GM23338 (cell line): ENCODE measurements at regions not wholly inside any gene's neighbourhood (a gene's known extent, or its start where the extent isn't known, plus 50 kb on each side); places are given as distances from the start of the nearest gene placed in this dataset.

Source experiments
- ATAC-seq: fragments of 200-7000 bp; cut with Tn5 transposase; 3 replicates; pipeline ENCODE4 v1.9.1; 2020
- DNase-seq: peaks from one replicate; pipeline ENCODE4 v3.0.0-alpha.2; 2015; ENCODE audit warnings: low spot score
- H2AFZ ChIP-seq: fragments of 200-600 bp; sonication (generic); 2 replicates; pipeline ENCODE4 v1.8.0; 2016; ENCODE audit warnings: antibody characterized with exemption, mild to moderate bottlenecking, moderate library complexity
- H3F3A ChIP-seq: fragments of 200-600 bp; sonication (generic); replicated peaks from 2 replicates; pipeline ENCODE4 v1.8.0; 2017; ENCODE audit warnings: antibody characterized with exemption, mixed run types, low read depth
- H3K27ac ChIP-seq: fragments of 200-600 bp; sonication (generic); 2 replicates; pipeline ENCODE4 v1.6.1; 2016; ENCODE audit warnings: low read depth
- H3K27me3 ChIP-seq: fragments of 200-600 bp; sonication (generic); 2 replicates; pipeline ENCODE4 v1.8.0; 2016; ENCODE audit warnings: mild to moderate bottlenecking, mixed run types, moderate library complexity; ENCODE audit not compliant: insufficient read depth
- H3K36me3 ChIP-seq: fragments of 200-600 bp; sonication (generic); 2 replicates; pipeline ENCODE4 v1.8.0; 2016; ENCODE audit warnings: mild to moderate bottlenecking; ENCODE audit not compliant: insufficient read depth
- H3K4me1 ChIP-seq: fragments of 200-600 bp; sonication (generic); 2 replicates; pipeline ENCODE4 v1.8.0; 2016; ENCODE audit warnings: mild to moderate bottlenecking, moderate library complexity; ENCODE audit not compliant: insufficient read depth
- H3K4me2 ChIP-seq: fragments of 200-600 bp; sonication (generic); 2 replicates; pipeline ENCODE4 v1.7.1; 2017; ENCODE audit warnings: mixed run types
- H3K4me3 ChIP-seq: fragments of 200-600 bp; sonication (generic); 2 replicates; pipeline ENCODE4 v1.6.1; 2016; ENCODE audit warnings: mixed run types
- H3K79me2 ChIP-seq: fragments of 200-600 bp; sonication (generic); replicated peaks from 2 replicates; pipeline ENCODE4 v1.8.0; 2017; ENCODE audit warnings: mild to moderate bottlenecking; ENCODE audit not compliant: insufficient read depth
- H3K9me2 ChIP-seq: fragments of 200-600 bp; sonication (generic); 2 replicates; pipeline ENCODE4 v1.8.0; 2017; ENCODE audit not compliant: insufficient read depth
- H4K20me1 ChIP-seq: fragments of 200-600 bp; sonication (generic); replicated peaks from 2 replicates; pipeline ENCODE4 v1.8.0; 2017; ENCODE audit warnings: mild to moderate bottlenecking; ENCODE audit not compliant: insufficient read depth
- H3K27ac Mint-ChIP-seq: 2 replicates; pipeline ENCODE4 v1.8.0; 2020; ENCODE audit warnings: inconsistent platforms, mild to moderate bottlenecking, moderate library complexity, mixed read lengths
- H3K27me3 Mint-ChIP-seq: 3 replicates; pipeline ENCODE4 v1.8.0; 2022; ENCODE audit warnings: low read depth, mild to moderate bottlenecking, moderate library complexity, mixed read lengths, inconsistent platforms; ENCODE audit not compliant: insufficient read depth, poor library complexity
- H3K36me3 Mint-ChIP-seq: 3 replicates; pipeline ENCODE4 v1.8.0; 2021; ENCODE audit warnings: low read depth, mild to moderate bottlenecking, inconsistent platforms, moderate library complexity, mixed read lengths
- H3K4me1 Mint-ChIP-seq: 3 replicates; pipeline ENCODE4 v1.8.0; 2020; ENCODE audit warnings: mild to moderate bottlenecking, inconsistent platforms, mixed read lengths
- H3K4me3 Mint-ChIP-seq: 3 replicates; pipeline ENCODE4 v1.8.0; 2021; ENCODE audit warnings: moderate library complexity, mild to moderate bottlenecking, inconsistent platforms, mixed read lengths
- H3K9me3 Mint-ChIP-seq: 3 replicates; pipeline ENCODE4 v1.8.0; 2020; ENCODE audit warnings: moderate library complexity, mild to moderate bottlenecking, inconsistent platforms, mixed read lengths
- CREB1 ChIP-seq: fragments of 250-450 bp; sonication (Bioruptor Pico); IDR thresholded peaks from 2 replicates; pipeline ENCODE4 v1.5.0; 2020; ENCODE audit warnings: low read depth, mild to moderate bottlenecking, moderate library complexity
- EZH2 ChIP-seq: fragments of 200-600 bp; sonication (generic); IDR thresholded peaks from one replicate; pipeline ENCODE4 v1.8.0; 2017; ENCODE audit warnings: antibody characterized with exemption, mild to moderate bottlenecking, low read depth; ENCODE audit not compliant: unreplicated experiment
- EZH2phosphoT487 ChIP-seq: fragments of 200-600 bp; sonication (generic); IDR thresholded peaks from one replicate; pipeline ENCODE4 v1.8.1; 2018; ENCODE audit warnings: antibody characterized with exemption; ENCODE audit not compliant: unreplicated experiment
- JUNB ChIP-seq: IDR thresholded peaks from one replicate; pipeline ENCODE4 v1.6.1; 2016; ENCODE audit warnings: antibody characterized with exemption; ENCODE audit not compliant: unreplicated experiment
- NANOG ChIP-seq: IDR thresholded peaks from 2 replicates; pipeline ENCODE4 v1.6.1; 2016; ENCODE audit warnings: antibody characterized with exemption, borderline replicate concordance
- POLR2AphosphoS5 ChIP-seq: IDR thresholded peaks from 2 replicates; pipeline ENCODE4 v1.6.1; 2016; ENCODE audit warnings: antibody characterized with exemption, low read depth
- STAT1 ChIP-seq: IDR thresholded peaks from one replicate; pipeline ENCODE4 v1.6.1; 2016; ENCODE audit warnings: antibody characterized with exemption; ENCODE audit not compliant: unreplicated experiment
- ZNF114 ChIP-seq: fragments of 250-450 bp; sonication (Bioruptor Pico); IDR thresholded peaks from 2 replicates; pipeline ENCODE4 v1.5.0; 2020; ENCODE audit warnings: mild to moderate bottlenecking, moderate library complexity
- ZNF331 ChIP-seq: fragments of 250-450 bp; sonication (Bioruptor Pico); IDR thresholded peaks from 2 replicates; pipeline ENCODE4 v1.5.0; 2020; ENCODE audit warnings: low read depth, mild to moderate bottlenecking, moderate library complexity
- TF ChIP-seq, protein P1 (sequence below), 2 experiments: fragments of 200-600 bp in 1 of 2; sonication (generic) in 1 of 2; conservative IDR thresholded peaks; 2 replicates each; pipeline versions ENCODE4 v1.5.1 to v1.6.1; 2016 to 2017; ENCODE audit warnings: antibody characterized with exemption in 2 of 2, low read depth in 2 of 2, mild to moderate bottlenecking in 2 of 2, moderate library complexity in 1 of 2
- TF ChIP-seq, protein P2 (sequence below): IDR thresholded peaks from one replicate; pipeline ENCODE4 v1.6.1; 2018; ENCODE audit warnings: antibody characterized with exemption; ENCODE audit not compliant: unreplicated experiment
- TF ChIP-seq, protein P3 (sequence below): IDR thresholded peaks from 2 replicates; pipeline ENCODE4 v1.6.1; 2016; ENCODE audit warnings: antibody characterized with exemption
- TF ChIP-seq, protein P4 (sequence below): fragments of 250-450 bp; sonication (Bioruptor Pico); IDR thresholded peaks from 2 replicates; pipeline ENCODE4 v1.5.0; 2020; ENCODE audit warnings: mild to moderate bottlenecking, moderate library complexity

DNA sequence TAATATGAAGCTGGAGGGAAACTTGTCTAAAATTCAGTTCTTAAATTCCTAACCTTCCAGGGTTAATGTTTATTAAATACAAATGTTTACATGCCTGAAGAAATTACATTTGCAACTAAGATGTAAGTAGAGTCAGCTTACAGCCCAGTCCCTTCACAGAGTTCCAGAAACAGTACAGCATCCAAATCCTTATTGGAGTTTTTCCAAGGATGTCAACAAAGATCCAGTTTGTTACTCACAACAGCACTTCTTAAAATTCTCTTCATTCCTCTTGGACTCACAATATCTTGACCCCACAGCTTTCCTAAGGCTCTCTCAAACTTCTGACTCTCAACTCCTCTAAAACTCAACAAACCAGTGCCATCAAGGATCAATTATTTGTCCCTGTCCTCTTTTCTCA lies 50.1 kb upstream of the RWDD3 start:
- Histone ChIP-seq H3K27ac (no peak overlapping the region), H3K79me2 (no peaks in the 10 kb centered on the region), H3K4me1 (no peaks in the 10 kb centered on the region), H3F3A (no peaks in the 10 kb centered on the region), H3K36me3 (no peaks in the 10 kb centered on the region), H3K27me3 (no peaks in the 10 kb centered on the region), H3K9me2 (no peaks in the 10 kb centered on the region), H3K4me2 (no peak overlapping the region), H4K20me1 (no peaks in the 10 kb centered on the region; the same call in 1 of the 2 replicates), H3K4me3 (no peak overlapping the region), H2AFZ (no peak overlapping the region)
- H3K4me3 Mint-ChIP-seq, result no peak overlapping the region
- H3K36me3 Mint-ChIP-seq, result no peaks in the 10 kb centered on the region
- ATAC-seq (no peak), DNase-seq (no peak)
- H3K9me3 Mint-ChIP-seq, result no peaks in the 10 kb centered on the region
- H3K27me3 Mint-ChIP-seq, result no peaks in the 10 kb centered on the region
- no peaks in the 10 kb centered on the region for H3K4me1 Mint-ChIP-seq
- no peak overlapping the region for H3K27ac Mint-ChIP-seq
- TF ChIP-seq CREB1 (CRISPR knock-in tag), result no peak
- TF ChIP-seq POLR2AphosphoS5, result no peak
- TF ChIP-seq STAT1, result no peak
- TF ChIP-seq EZH2, result no peak
- no peak for TF ChIP-seq JUNB
- TF ChIP-seq, protein P1, sequence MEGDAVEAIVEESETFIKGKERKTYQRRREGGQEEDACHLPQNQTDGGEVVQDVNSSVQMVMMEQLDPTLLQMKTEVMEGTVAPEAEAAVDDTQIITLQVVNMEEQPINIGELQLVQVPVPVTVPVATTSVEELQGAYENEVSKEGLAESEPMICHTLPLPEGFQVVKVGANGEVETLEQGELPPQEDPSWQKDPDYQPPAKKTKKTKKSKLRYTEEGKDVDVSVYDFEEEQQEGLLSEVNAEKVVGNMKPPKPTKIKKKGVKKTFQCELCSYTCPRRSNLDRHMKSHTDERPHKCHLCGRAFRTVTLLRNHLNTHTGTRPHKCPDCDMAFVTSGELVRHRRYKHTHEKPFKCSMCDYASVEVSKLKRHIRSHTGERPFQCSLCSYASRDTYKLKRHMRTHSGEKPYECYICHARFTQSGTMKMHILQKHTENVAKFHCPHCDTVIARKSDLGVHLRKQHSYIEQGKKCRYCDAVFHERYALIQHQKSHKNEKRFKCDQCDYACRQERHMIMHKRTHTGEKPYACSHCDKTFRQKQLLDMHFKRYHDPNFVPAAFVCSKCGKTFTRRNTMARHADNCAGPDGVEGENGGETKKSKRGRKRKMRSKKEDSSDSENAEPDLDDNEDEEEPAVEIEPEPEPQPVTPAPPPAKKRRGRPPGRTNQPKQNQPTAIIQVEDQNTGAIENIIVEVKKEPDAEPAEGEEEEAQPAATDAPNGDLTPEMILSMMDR (conservative IDR thresholded peaks at IDR 0.05; ENCODE audit: low read depth in 2 of 2), result no peak
- TF ChIP-seq, protein P2, sequence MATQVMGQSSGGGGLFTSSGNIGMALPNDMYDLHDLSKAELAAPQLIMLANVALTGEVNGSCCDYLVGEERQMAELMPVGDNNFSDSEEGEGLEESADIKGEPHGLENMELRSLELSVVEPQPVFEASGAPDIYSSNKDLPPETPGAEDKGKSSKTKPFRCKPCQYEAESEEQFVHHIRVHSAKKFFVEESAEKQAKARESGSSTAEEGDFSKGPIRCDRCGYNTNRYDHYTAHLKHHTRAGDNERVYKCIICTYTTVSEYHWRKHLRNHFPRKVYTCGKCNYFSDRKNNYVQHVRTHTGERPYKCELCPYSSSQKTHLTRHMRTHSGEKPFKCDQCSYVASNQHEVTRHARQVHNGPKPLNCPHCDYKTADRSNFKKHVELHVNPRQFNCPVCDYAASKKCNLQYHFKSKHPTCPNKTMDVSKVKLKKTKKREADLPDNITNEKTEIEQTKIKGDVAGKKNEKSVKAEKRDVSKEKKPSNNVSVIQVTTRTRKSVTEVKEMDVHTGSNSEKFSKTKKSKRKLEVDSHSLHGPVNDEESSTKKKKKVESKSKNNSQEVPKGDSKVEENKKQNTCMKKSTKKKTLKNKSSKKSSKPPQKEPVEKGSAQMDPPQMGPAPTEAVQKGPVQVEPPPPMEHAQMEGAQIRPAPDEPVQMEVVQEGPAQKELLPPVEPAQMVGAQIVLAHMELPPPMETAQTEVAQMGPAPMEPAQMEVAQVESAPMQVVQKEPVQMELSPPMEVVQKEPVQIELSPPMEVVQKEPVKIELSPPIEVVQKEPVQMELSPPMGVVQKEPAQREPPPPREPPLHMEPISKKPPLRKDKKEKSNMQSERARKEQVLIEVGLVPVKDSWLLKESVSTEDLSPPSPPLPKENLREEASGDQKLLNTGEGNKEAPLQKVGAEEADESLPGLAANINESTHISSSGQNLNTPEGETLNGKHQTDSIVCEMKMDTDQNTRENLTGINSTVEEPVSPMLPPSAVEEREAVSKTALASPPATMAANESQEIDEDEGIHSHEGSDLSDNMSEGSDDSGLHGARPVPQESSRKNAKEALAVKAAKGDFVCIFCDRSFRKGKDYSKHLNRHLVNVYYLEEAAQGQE, result no peak
- TF ChIP-seq ZNF114, result no peak
- TF ChIP-seq, protein P3, sequence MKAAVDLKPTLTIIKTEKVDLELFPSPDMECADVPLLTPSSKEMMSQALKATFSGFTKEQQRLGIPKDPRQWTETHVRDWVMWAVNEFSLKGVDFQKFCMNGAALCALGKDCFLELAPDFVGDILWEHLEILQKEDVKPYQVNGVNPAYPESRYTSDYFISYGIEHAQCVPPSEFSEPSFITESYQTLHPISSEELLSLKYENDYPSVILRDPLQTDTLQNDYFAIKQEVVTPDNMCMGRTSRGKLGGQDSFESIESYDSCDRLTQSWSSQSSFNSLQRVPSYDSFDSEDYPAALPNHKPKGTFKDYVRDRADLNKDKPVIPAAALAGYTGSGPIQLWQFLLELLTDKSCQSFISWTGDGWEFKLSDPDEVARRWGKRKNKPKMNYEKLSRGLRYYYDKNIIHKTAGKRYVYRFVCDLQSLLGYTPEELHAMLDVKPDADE, result no peak
- TF ChIP-seq NANOG, result no peak
- no peak for TF ChIP-seq ZNF331 (CRISPR knock-in tag)
- TF ChIP-seq, protein P4, sequence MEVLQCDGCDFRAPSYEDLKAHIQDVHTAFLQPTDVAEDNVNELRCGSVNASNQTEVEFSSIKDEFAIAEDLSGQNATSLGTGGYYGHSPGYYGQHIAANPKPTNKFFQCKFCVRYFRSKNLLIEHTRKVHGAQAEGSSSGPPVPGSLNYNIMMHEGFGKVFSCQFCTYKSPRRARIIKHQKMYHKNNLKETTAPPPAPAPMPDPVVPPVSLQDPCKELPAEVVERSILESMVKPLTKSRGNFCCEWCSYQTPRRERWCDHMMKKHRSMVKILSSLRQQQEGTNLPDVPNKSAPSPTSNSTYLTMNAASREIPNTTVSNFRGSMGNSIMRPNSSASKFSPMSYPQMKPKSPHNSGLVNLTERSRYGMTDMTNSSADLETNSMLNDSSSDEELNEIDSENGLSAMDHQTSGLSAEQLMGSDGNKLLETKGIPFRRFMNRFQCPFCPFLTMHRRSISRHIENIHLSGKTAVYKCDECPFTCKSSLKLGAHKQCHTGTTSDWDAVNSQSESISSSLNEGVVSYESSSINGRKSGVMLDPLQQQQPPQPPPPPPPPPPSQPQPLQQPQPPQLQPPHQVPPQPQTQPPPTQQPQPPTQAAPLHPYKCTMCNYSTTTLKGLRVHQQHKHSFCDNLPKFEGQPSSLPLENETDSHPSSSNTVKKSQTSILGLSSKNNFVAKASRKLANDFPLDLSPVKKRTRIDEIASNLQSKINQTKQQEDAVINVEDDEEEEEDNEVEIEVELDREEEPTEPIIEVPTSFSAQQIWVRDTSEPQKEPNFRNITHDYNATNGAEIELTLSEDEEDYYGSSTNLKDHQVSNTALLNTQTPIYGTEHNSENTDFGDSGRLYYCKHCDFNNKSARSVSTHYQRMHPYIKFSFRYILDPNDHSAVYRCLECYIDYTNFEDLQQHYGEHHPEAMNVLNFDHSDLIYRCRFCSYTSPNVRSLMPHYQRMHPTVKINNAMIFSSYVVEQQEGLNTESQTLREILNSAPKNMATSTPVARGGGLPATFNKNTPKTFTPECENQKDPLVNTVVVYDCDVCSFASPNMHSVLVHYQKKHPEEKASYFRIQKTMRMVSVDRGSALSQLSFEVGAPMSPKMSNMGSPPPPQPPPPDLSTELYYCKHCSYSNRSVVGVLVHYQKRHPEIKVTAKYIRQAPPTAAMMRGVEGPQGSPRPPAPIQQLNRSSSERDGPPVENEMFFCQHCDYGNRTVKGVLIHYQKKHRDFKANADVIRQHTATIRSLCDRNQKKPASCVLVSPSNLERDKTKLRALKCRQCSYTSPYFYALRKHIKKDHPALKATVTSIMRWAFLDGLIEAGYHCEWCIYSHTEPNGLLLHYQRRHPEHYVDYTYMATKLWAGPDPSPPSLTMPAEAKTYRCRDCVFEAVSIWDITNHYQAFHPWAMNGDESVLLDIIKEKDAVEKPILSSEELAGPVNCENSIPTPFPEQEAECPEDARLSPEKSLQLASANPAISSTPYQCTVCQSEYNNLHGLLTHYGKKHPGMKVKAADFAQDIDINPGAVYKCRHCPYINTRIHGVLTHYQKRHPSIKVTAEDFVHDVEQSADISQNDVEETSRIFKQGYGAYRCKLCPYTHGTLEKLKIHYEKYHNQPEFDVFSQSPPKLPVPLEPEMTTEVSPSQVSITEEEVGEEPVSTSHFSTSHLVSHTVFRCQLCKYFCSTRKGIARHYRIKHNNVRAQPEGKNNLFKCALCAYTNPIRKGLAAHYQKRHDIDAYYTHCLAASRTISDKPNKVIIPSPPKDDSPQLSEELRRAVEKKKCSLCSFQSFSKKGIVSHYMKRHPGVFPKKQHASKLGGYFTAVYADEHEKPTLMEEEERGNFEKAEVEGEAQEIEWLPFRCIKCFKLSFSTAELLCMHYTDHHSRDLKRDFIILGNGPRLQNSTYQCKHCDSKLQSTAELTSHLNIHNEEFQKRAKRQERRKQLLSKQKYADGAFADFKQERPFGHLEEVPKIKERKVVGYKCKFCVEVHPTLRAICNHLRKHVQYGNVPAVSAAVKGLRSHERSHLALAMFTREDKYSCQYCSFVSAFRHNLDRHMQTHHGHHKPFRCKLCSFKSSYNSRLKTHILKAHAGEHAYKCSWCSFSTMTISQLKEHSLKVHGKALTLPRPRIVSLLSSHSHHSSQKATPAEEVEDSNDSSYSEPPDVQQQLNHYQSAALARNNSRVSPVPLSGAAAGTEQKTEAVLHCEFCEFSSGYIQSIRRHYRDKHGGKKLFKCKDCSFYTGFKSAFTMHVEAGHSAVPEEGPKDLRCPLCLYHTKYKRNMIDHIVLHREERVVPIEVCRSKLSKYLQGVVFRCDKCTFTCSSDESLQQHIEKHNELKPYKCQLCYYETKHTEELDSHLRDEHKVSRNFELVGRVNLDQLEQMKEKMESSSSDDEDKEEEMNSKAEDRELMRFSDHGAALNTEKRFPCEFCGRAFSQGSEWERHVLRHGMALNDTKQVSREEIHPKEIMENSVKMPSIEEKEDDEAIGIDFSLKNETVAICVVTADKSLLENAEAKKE (CRISPR knock-in tag), result no peak
- TF ChIP-seq EZH2phosphoT487, result no peak
